Hepatocyte (in vitro differentiated cells): ENCODE measurements at regions not wholly inside any gene's neighbourhood (a gene's known extent, or its start where the extent isn't known, plus 50 kb on each side); places are given as distances from the start of the nearest gene placed in this dataset.
A peak's percentile ranks its signal among the peaks of the same experiment; 100 is the strongest.

Source experiments
- DNase-seq: peaks from one replicate; pipeline ENCODE4 v3.0.0-alpha.2; 2016; ENCODE audit warnings: low spot score
- H2AFZ ChIP-seq: fragments of 200-600 bp; sonication (generic); 2 replicates; pipeline ENCODE4 v1.6.0; 2016; ENCODE audit warnings: antibody characterized with exemption, mild to moderate bottlenecking
- H3K27ac ChIP-seq: fragments of 200-600 bp; sonication (generic); 2 replicates; pipeline ENCODE4 v1.5.1; 2016; ENCODE audit warnings: mild to moderate bottlenecking
- H3K27me3 ChIP-seq: fragments of 200-600 bp; sonication (generic); 2 replicates; pipeline ENCODE4 v1.6.1; 2016
- H3K36me3 ChIP-seq: fragments of 200-600 bp; sonication (generic); replicated peaks from 2 replicates; pipeline ENCODE4 v1.5.1; 2016; ENCODE audit warnings: low read depth; ENCODE audit not compliant: insufficient read depth
- H3K4me1 ChIP-seq: fragments of 200-600 bp; sonication (generic); 2 replicates; pipeline ENCODE4 v1.5.1; 2016; ENCODE audit warnings: mild to moderate bottlenecking, moderate library complexity; ENCODE audit not compliant: insufficient read depth
- H3K4me2 ChIP-seq: fragments of 200-600 bp; sonication (generic); 2 replicates; pipeline ENCODE4 v1.6.0; 2016
- H3K4me3 ChIP-seq: fragments of 200-600 bp; sonication (generic); 2 replicates; pipeline ENCODE4 v1.5.1; 2016; ENCODE audit warnings: mild to moderate bottlenecking
- H3K79me2 ChIP-seq: fragments of 200-600 bp; sonication (generic); 2 replicates; pipeline ENCODE4 v1.6.0; 2017; ENCODE audit warnings: mild to moderate bottlenecking
- H3K9me2 ChIP-seq: fragments of 200-600 bp; sonication (generic); replicated peaks from 2 replicates; pipeline ENCODE4 v1.6.0; 2017; ENCODE audit warnings: mild to moderate bottlenecking; ENCODE audit not compliant: insufficient read depth
- H3K9me3 ChIP-seq: fragments of 200-600 bp; sonication (generic); 2 replicates; pipeline ENCODE4 v1.5.1; 2016; ENCODE audit warnings: low read depth, mild to moderate bottlenecking
- H4K20me1 ChIP-seq: fragments of 200-600 bp; sonication (generic); 2 replicates; pipeline ENCODE4 v1.6.0; 2016; ENCODE audit warnings: mild to moderate bottlenecking; ENCODE audit not compliant: insufficient read depth, poor library complexity, severe bottlenecking
- EZH2 ChIP-seq: fragments of 200-600 bp; sonication (generic); IDR thresholded peaks from 2 replicates; pipeline ENCODE4 v1.6.1; 2016; ENCODE audit warnings: antibody characterized with exemption, mild to moderate bottlenecking, borderline replicate concordance
- EZH2phosphoT487 ChIP-seq: fragments of 200-600 bp; sonication (generic); IDR thresholded peaks from one replicate; pipeline ENCODE4 v1.6.1; 2018; ENCODE audit warnings: antibody characterized with exemption, mild to moderate bottlenecking, low read depth, moderate library complexity; ENCODE audit not compliant: unreplicated experiment, severe bottlenecking
- WGBS: methylation state at CpG from one replicate; pipeline ENCODE4 v1.1.6; 2016; ENCODE audit warnings: low lambda C conversion rate; ENCODE audit errors: missing lambda C conversion rate; 5-methylcytosine and 5-hydroxymethylcytosine counted together
- TF ChIP-seq, protein P1 (sequence below): fragments of 200-600 bp; sonication (generic); IDR thresholded peaks from 2 replicates; pipeline ENCODE4 v1.5.1; 2016; ENCODE audit warnings: antibody characterized with exemption, mild to moderate bottlenecking; ENCODE audit not compliant: poor library complexity

DNA sequence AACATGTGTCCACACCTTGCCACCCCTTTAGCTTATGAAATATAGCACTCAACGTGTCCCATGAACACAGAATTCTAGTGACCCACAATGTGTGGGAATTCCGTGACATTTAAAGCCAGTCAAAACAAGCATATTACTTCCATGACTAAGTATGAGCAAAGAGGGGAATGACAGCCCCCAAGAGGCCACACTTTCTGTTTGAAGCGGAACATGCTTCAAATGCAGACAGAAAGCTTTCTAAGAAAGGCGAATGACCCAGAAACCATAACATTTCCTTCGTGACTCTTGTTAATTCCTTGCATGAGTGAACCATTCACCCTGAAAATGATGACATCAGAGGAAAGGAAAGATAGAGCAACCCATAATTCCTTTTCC is 122.0 kb upstream of the FNDC3A start:
- H3K4me1 ChIP-seq = peaks cover 7% of the 10 kb centered on the region
- H3K9me2 ChIP-seq = no peaks in the 10 kb centered on the region
- H3K36me3 ChIP-seq = no peaks in the 10 kb centered on the region
- no peak overlapping the region for H3K27ac ChIP-seq
- H3K9me3 ChIP-seq = no peaks in the 10 kb centered on the region
- H2AFZ ChIP-seq = no peak overlapping the region
- 47% methylated on average over 5 of the region's 5 CpGs for WGBS
- H3K79me2 ChIP-seq = no peaks in the 10 kb centered on the region
- H4K20me1 ChIP-seq = no peaks in the 10 kb centered on the region
- TF ChIP-seq, protein P1, sequence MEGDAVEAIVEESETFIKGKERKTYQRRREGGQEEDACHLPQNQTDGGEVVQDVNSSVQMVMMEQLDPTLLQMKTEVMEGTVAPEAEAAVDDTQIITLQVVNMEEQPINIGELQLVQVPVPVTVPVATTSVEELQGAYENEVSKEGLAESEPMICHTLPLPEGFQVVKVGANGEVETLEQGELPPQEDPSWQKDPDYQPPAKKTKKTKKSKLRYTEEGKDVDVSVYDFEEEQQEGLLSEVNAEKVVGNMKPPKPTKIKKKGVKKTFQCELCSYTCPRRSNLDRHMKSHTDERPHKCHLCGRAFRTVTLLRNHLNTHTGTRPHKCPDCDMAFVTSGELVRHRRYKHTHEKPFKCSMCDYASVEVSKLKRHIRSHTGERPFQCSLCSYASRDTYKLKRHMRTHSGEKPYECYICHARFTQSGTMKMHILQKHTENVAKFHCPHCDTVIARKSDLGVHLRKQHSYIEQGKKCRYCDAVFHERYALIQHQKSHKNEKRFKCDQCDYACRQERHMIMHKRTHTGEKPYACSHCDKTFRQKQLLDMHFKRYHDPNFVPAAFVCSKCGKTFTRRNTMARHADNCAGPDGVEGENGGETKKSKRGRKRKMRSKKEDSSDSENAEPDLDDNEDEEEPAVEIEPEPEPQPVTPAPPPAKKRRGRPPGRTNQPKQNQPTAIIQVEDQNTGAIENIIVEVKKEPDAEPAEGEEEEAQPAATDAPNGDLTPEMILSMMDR = no peak
- TF ChIP-seq EZH2 (no peak), EZH2phosphoT487 (no peak)
- H3K27me3 ChIP-seq = no peaks in the 10 kb centered on the region
- H3K4me3 ChIP-seq = no peak overlapping the region
- no peak for DNase-seq
- H3K4me2 ChIP-seq = peak overlapping the region; percentile 67

DNA sequence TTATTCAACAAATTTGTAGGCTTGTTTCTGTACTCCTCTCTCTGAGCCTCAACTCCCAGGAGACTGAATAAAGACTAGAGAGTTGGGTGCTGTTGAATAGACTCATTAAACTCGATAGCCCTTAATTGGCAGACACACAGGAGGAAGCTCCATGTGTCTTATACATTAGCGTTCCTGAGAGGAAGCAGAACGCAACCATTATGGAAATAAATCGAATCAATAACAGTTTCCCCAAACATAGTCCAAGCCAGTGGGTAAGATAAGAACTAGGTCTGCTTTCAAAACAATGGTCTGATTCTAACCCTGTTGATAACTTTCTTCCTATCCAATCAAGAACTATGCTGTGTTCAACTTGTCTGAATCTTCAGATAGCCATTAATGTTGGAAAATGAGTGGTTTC is 118.1 kb upstream of the FNDC3A start:
- DNase-seq = no peak
- Histone ChIP-seq H3K36me3 (no peaks in the 10 kb centered on the region), H3K4me1 (peaks cover 10% of the 10 kb centered on the region), H4K20me1 (no peaks in the 10 kb centered on the region), H3K9me2 (no peaks in the 10 kb centered on the region), H2AFZ (no peak overlapping the region), H3K4me3 (no peak overlapping the region), H3K9me3 (no peaks in the 10 kb centered on the region), H3K27ac (no peak overlapping the region), H3K79me2 (no peaks in the 10 kb centered on the region), H3K4me2 (no peak overlapping the region), H3K27me3 (no peaks in the 10 kb centered on the region)
- no peak for TF ChIP-seq EZH2phosphoT487
- TF ChIP-seq, protein P1 = no peak
- no peak for TF ChIP-seq EZH2
- WGBS = 93% methylated on average over 4 of the region's 4 CpGs

DNA sequence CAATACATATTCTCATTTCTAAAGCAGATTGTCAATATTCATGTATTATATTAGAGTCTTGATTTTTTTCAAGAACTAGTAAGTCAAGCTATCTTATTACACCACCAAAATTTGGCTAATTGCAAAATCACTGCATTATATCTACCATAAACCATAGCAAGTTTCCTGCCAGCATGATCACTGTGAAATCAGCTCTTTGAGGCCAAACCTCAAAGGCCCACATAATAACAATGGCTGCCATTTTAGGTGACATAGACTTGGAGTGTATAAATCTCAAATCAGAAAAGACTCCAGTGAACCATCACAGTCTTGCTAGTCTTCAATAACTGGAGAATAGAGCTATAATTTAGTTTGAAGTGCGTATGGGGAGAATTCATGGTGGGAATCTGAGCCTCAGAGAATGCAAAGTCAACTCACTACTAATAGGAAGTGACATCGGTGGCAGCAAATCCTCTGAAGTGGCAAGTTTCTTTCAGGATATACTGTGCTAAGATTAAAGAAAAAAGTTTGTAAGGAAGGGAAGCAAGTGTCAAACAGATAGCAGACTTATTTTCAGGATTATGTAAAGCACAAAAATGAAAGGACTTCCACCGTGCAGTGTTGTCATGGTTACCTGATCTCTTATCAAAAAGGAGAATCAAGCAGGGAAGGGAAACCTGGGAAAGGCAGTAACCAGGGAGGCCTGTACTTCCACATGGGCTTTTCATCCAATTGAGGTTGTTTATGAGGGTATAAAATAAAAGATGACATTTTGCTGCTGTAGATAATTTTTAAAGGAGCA is 117.4 kb upstream of the FNDC3A start:
- peaks cover 7% of the 10 kb centered on the region for H3K4me1 ChIP-seq
- no peak for TF ChIP-seq EZH2phosphoT487
- TF ChIP-seq, protein P1 = no peak
- no peak for TF ChIP-seq EZH2
- H3K9me2 ChIP-seq = no peaks in the 10 kb centered on the region
- no peaks in the 10 kb centered on the region for H4K20me1 ChIP-seq
- H2AFZ ChIP-seq = no peak overlapping the region
- H3K79me2 ChIP-seq = no peaks in the 10 kb centered on the region
- no peaks in the 10 kb centered on the region for H3K36me3 ChIP-seq
- 58% methylated on average over 3 of the region's 3 CpGs for WGBS
- no peak overlapping the region for H3K4me3 ChIP-seq
- no peak overlapping the region for H3K4me2 ChIP-seq
- no peaks in the 10 kb centered on the region for H3K27me3 ChIP-seq
- H3K9me3 ChIP-seq = no peaks in the 10 kb centered on the region
- peak; percentile 16 for DNase-seq
- H3K27ac ChIP-seq = no peak overlapping the region
